ENCODE measurements at regions not wholly inside any gene's neighbourhood (a gene's known extent, or its start where the extent isn't known, plus 50 kb on each side); places are given as distances from the start of the nearest gene placed in this dataset.

- Mint-ChIP-seq H3K27me3 (peaks cover 13% of the 10 kb centered on the region), H3K4me1 (no peaks in the 10 kb centered on the region), H3K4me3 (no peak overlapping the region), H3K9me3 (no peaks in the 10 kb centered on the region), H3K27ac (no peak overlapping the region)
- no peak for ATAC-seq
- DNase-seq: no peak
Measured at GRCh38 chr1:221902961-221903360, 161.1 kb upstream of the DUSP10 start.

- Mint-ChIP-seq H3K27ac (no peak overlapping the region), H3K4me1 (no peaks in the 10 kb centered on the region), H3K4me3 (no peak overlapping the region), H3K27me3 (peaks cover 9% of the 10 kb centered on the region), H3K9me3 (no peaks in the 10 kb centered on the region)
- DNase-seq (no peak), ATAC-seq (no peak)
Measured at GRCh38 chr1:221900678-221901077, 158.8 kb upstream of the DUSP10 start.

- DNase-seq (no peak), ATAC-seq (no peak)
- Mint-ChIP-seq H3K4me1 (no peaks in the 10 kb centered on the region), H3K9me3 (no peaks in the 10 kb centered on the region), H3K4me3 (no peak overlapping the region), H3K27ac (no peak overlapping the region), H3K27me3 (no peaks in the 10 kb centered on the region)
Measured at GRCh38 chr1:221897321-221897721, 155.4 kb upstream of the DUSP10 start.

GRCh38 chr1:221892301-221892830 lies 150.5 kb upstream of the DUSP10 start:
- Mint-ChIP-seq H3K4me1 (peaks cover 22% of the 10 kb centered on the region), H3K27ac (no peak overlapping the region), H3K27me3 (peaks cover 26% of the 10 kb centered on the region), H3K4me3 (no peak overlapping the region), H3K9me3 (no peaks in the 10 kb centered on the region)
- ATAC-seq (no peak), DNase-seq (no peak)

GRCh38 chr1:221891708-221892107 lies 149.8 kb upstream of the DUSP10 start:
- Mint-ChIP-seq H3K4me3 (no peak overlapping the region), H3K9me3 (no peaks in the 10 kb centered on the region), H3K27me3 (peaks cover 33% of the 10 kb centered on the region), H3K27ac (no peak overlapping the region), H3K4me1 (peaks cover 26% of the 10 kb centered on the region)
- ATAC-seq: no peak
- DNase-seq: no peak

GRCh38 chr1:221888801-221889200 lies 146.9 kb upstream of the DUSP10 start:
- Mint-ChIP-seq H3K4me1 (peaks cover 26% of the 10 kb centered on the region), H3K27me3 (peaks cover 52% of the 10 kb centered on the region), H3K4me3 (no peak overlapping the region), H3K9me3 (no peaks in the 10 kb centered on the region), H3K27ac (no peak overlapping the region)
- DNase-seq (no peak), ATAC-seq (no peak)

- ATAC-seq: no peak
- H3K27ac Mint-ChIP-seq: no peak overlapping the region
Measured at GRCh38 chr1:221888218-221888617, 146.3 kb upstream of the DUSP10 start.

GRCh38 chr1:221887758-221888157 lies 145.9 kb upstream of the DUSP10 start:
- no peak for DNase-seq
- no peaks in the 10 kb centered on the region for H3K9me3 Mint-ChIP-seq
- H3K27ac Mint-ChIP-seq: no peak overlapping the region
- H3K4me3 Mint-ChIP-seq: no peak overlapping the region
- ATAC-seq: no peak
- H3K27me3 Mint-ChIP-seq: peaks cover 52% of the 10 kb centered on the region
- peaks cover 26% of the 10 kb centered on the region for H3K4me1 Mint-ChIP-seq

More at GRCh38 chr1:221888218-221888617, 146.3 kb upstream of the DUSP10 start:
- no peaks in the 10 kb centered on the region for H3K9me3 Mint-ChIP-seq
- no peak for DNase-seq
- peaks cover 26% of the 10 kb centered on the region for H3K4me1 Mint-ChIP-seq
- no peak overlapping the region for H3K4me3 Mint-ChIP-seq
- peaks cover 52% of the 10 kb centered on the region for H3K27me3 Mint-ChIP-seq

- ATAC-seq (no peak), DNase-seq (no peak)
- H3K4me1 Mint-ChIP-seq: peaks cover 26% of the 10 kb centered on the region
- H3K4me3 Mint-ChIP-seq: no peak overlapping the region
- peaks cover 52% of the 10 kb centered on the region for H3K27me3 Mint-ChIP-seq
- no peak overlapping the region for H3K27ac Mint-ChIP-seq
- no peaks in the 10 kb centered on the region for H3K9me3 Mint-ChIP-seq
Measured at GRCh38 chr1:221887415-221887746, 145.5 kb upstream of the DUSP10 start.

GRCh38 chr1:221886743-221887414 lies 145.0 kb upstream of the DUSP10 start:
- Mint-ChIP-seq H3K27me3 (peaks cover 52% of the 10 kb centered on the region), H3K4me3 (no peak overlapping the region), H3K9me3 (no peaks in the 10 kb centered on the region), H3K4me1 (peaks cover 26% of the 10 kb centered on the region), H3K27ac (no peak overlapping the region)
- no peak for DNase-seq
- ATAC-seq: no peak

GRCh38 chr1:221886311-221886710 lies 144.4 kb upstream of the DUSP10 start:
- Mint-ChIP-seq H3K27me3 (peaks cover 52% of the 10 kb centered on the region), H3K27ac (no peak overlapping the region), H3K4me1 (peaks cover 26% of the 10 kb centered on the region), H3K4me3 (no peak overlapping the region), H3K9me3 (no peaks in the 10 kb centered on the region)
- DNase-seq: no peak
- ATAC-seq: peak; percentile 20

- Mint-ChIP-seq H3K4me3 (no peak overlapping the region), H3K27me3 (peaks cover 46% of the 10 kb centered on the region), H3K9me3 (no peaks in the 10 kb centered on the region), H3K4me1 (peaks cover 15% of the 10 kb centered on the region), H3K27ac (no peak overlapping the region)
- DNase-seq (no peak), ATAC-seq (no peak)
Measured at GRCh38 chr1:221884821-221885220, 142.9 kb upstream of the DUSP10 start.

- ATAC-seq (no peak), DNase-seq (no peak)
- no peak overlapping the region for H3K27ac Mint-ChIP-seq
- H3K27me3 Mint-ChIP-seq: peaks cover 32% of the 10 kb centered on the region
- no peaks in the 10 kb centered on the region for H3K9me3 Mint-ChIP-seq
- no peak overlapping the region for H3K4me3 Mint-ChIP-seq
- H3K4me1 Mint-ChIP-seq: peaks cover 14% of the 10 kb centered on the region
Measured at GRCh38 chr1:221881805-221882581, 140.1 kb upstream of the DUSP10 start.

GRCh38 chr1:221880182-221880581 lies 138.3 kb upstream of the DUSP10 start:
- H3K4me3 Mint-ChIP-seq: no peak overlapping the region
- ATAC-seq (no peak), DNase-seq (no peak)
- H3K4me1 Mint-ChIP-seq: peaks cover 16% of the 10 kb centered on the region
- no peak overlapping the region for H3K27ac Mint-ChIP-seq
- H3K9me3 Mint-ChIP-seq: no peaks in the 10 kb centered on the region
- peaks cover 19% of the 10 kb centered on the region for H3K27me3 Mint-ChIP-seq

GRCh38 chr1:221878134-221878533 lies 136.2 kb upstream of the DUSP10 start:
- DNase-seq (no peak), ATAC-seq (peak; percentile 92)
- peaks cover 28% of the 10 kb centered on the region for H3K4me1 Mint-ChIP-seq
- H3K9me3 Mint-ChIP-seq: no peaks in the 10 kb centered on the region
- H3K27me3 Mint-ChIP-seq: peaks cover 14% of the 10 kb centered on the region
- no peak overlapping the region for H3K27ac Mint-ChIP-seq
- no peak overlapping the region for H3K4me3 Mint-ChIP-seq

- Mint-ChIP-seq H3K9me3 (no peaks in the 10 kb centered on the region), H3K27me3 (peaks cover 14% of the 10 kb centered on the region), H3K4me3 (no peak overlapping the region), H3K27ac (no peak overlapping the region), H3K4me1 (peaks cover 28% of the 10 kb centered on the region)
- no peak for DNase-seq
- ATAC-seq: no peak
Measured at GRCh38 chr1:221877311-221877710, 135.4 kb upstream of the DUSP10 start.
